Karpas-422 (cell line): ENCODE measurements at regions not wholly inside any gene's neighbourhood (a gene's known extent, or its start where the extent isn't known, plus 50 kb on each side); places are given as distances from the start of the nearest gene placed in this dataset.

Experiments
- DNase-seq: peaks from one replicate; pipeline ENCODE4 v3.0.0-alpha.2; 2015
- H2AFZ ChIP-seq: fragments of 200-600 bp; sonication (generic); 2 replicates; pipeline ENCODE4 v1.6.1; 2014; ENCODE audit warnings: antibody characterized with exemption, low read length, mixed read lengths
- H3K27ac ChIP-seq: fragments of 200-600 bp; sonication (generic); 2 replicates; pipeline ENCODE4 v1.5.1; 2014; ENCODE audit warnings: mild to moderate bottlenecking, low read length, moderate library complexity
- H3K27me3 ChIP-seq: fragments of 200-600 bp; sonication (generic); 2 replicates; pipeline ENCODE4 v1.6.1; 2014; ENCODE audit warnings: low read length, mixed read lengths
- H3K36me3 ChIP-seq: fragments of 200-600 bp; sonication (generic); 2 replicates; pipeline ENCODE4 v1.6.1; 2014; ENCODE audit warnings: low read length, mixed read lengths; ENCODE audit not compliant: insufficient read depth
- H3K4me1 ChIP-seq: fragments of 200-600 bp; sonication (generic); 2 replicates; pipeline ENCODE4 v1.6.1; 2014; ENCODE audit warnings: mild to moderate bottlenecking, low read length, mixed read lengths
- H3K4me2 ChIP-seq: fragments of 200-600 bp; sonication (generic); 2 replicates; pipeline ENCODE4 v1.6.1; 2014; ENCODE audit warnings: low read length, low read depth, mild to moderate bottlenecking; ENCODE audit not compliant: poor library complexity, severe bottlenecking
- H3K4me3 ChIP-seq: fragments of 200-600 bp; sonication (generic); 2 replicates; pipeline ENCODE4 v1.5.1; 2014; ENCODE audit warnings: mild to moderate bottlenecking, antibody characterized with exemption, low read length, mixed read lengths
- H3K79me2 ChIP-seq: fragments of 200-600 bp; sonication (generic); 2 replicates; pipeline ENCODE4 v1.6.1; 2014; ENCODE audit warnings: mild to moderate bottlenecking, low read length, mixed read lengths
- H3K9ac ChIP-seq: fragments of 200-600 bp; sonication (generic); 2 replicates; pipeline ENCODE4 v1.6.0; 2014; ENCODE audit warnings: low read length
- H3K9me2 ChIP-seq: fragments of 200-600 bp; sonication (generic), shearing (Covaris generic); replicated peaks from 2 replicates; pipeline ENCODE4 v1.6.0; 2014; ENCODE audit warnings: mild to moderate bottlenecking, low read length, moderate library complexity; ENCODE audit not compliant: insufficient read depth
- H3K9me3 ChIP-seq: fragments of 300-700, 200-600 bp; sonication (generic); 2 replicates; pipeline ENCODE4 v1.6.1; 2014; ENCODE audit warnings: low read length, mixed read lengths
- H4K20me1 ChIP-seq: fragments of 200-600 bp; sonication (generic); 2 replicates; pipeline ENCODE4 v1.6.1; 2014; ENCODE audit warnings: mild to moderate bottlenecking, antibody characterized with exemption, low read length, low read depth; ENCODE audit not compliant: insufficient read depth

DNA sequence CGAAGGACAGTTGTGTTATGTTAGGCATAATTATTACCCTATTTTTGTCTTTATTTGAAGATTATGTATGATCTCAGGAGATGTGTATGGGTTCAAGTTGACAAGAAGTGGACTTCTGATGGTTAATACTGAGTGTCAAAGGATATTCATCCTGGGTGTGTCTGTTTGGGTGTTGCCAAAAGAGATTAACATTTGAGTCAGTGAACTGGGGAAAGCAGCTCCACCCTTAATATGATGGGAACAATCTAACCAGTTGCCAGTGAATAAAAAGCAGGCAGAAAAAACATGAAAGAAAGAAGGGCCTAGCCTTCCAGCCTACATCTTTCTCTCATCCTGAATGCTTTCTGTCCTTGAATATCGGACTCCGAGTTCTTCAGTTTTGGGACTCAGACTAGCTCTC is 332.6 kb downstream of the DTHD1 start:
- Histone ChIP-seq H3K4me3 (no peak overlapping the region), H3K27me3 (no peaks in the 10 kb centered on the region), H3K9me2 (no peaks in the 10 kb centered on the region; the same call in 1 of the 2 replicates), H3K36me3 (no peaks in the 10 kb centered on the region), H3K4me1 (no peaks in the 10 kb centered on the region), H3K79me2 (no peaks in the 10 kb centered on the region), H3K4me2 (no peak overlapping the region), H4K20me1 (no peaks in the 10 kb centered on the region), H3K9me3 (no peaks in the 10 kb centered on the region), H3K9ac (no peak overlapping the region), H3K27ac (no peak overlapping the region), H2AFZ (no peak overlapping the region)
- no peak for DNase-seq

DNA sequence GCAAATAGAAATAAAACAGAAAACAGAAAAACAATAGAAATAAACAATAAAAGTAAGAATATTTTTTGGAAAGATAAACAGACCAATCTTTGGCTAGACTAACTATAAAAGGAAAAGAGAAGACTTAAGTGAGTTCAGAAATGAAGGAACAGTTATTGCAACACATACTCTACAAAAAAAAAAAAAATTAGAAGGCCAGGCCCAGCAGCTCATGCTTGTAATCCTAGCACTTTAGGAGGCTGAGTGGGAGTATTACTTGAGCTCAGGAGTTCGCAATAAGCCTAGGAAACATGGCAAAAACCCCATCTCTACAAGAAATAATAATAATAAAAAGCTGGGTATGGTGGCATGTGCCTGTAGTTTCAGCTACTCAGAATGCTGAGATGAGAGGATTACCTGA is 336.7 kb downstream of the DTHD1 start:
- Histone ChIP-seq H3K27ac (no peak overlapping the region), H3K4me3 (no peak overlapping the region), H3K4me1 (no peaks in the 10 kb centered on the region)

DNA sequence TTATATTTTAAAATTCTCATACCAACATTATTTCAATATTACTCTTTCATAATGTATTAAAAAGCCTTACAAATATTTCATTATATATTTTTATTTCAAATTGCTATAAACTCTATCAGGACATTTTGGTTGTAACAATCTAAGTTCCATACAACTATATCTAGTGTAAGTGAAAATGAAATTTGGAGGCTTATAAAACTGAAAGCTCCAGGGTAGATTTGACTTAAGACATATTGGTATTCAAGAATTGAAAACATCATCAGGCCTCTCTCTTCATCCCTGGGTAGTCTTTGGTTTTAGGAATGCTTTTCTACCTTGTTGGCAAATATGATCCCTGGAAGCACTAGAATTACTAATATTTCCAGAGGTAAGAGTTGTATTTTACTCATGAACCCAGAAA is 342.6 kb downstream of the DTHD1 start:
- no peaks in the 10 kb centered on the region for H3K9me3 ChIP-seq
- no peak for DNase-seq
- H3K4me2 ChIP-seq, result no peak overlapping the region
- no peaks in the 10 kb centered on the region for H3K27me3 ChIP-seq
- no peaks in the 10 kb centered on the region for H3K79me2 ChIP-seq
- no peaks in the 10 kb centered on the region for H4K20me1 ChIP-seq
- H3K9me2 ChIP-seq, result no peaks in the 10 kb centered on the region
- H3K36me3 ChIP-seq, result no peaks in the 10 kb centered on the region
- H3K9ac ChIP-seq, result no peak overlapping the region
- no peak overlapping the region for H2AFZ ChIP-seq
- H3K4me1 ChIP-seq, result no peaks in the 10 kb centered on the region
- no peak overlapping the region for H3K4me3 ChIP-seq
- H3K27ac ChIP-seq, result no peak overlapping the region

More for the DNA sequence above, 336.7 kb downstream of the DTHD1 start:
- Histone ChIP-seq H4K20me1 (no peaks in the 10 kb centered on the region), H3K9ac (no peak overlapping the region), H3K79me2 (no peaks in the 10 kb centered on the region), H3K9me2 (no peaks in the 10 kb centered on the region; the same call in 1 of the 2 replicates), H3K4me2 (no peak overlapping the region), H3K36me3 (no peaks in the 10 kb centered on the region), H3K27me3 (no peaks in the 10 kb centered on the region), H3K9me3 (no peaks in the 10 kb centered on the region), H2AFZ (no peak overlapping the region)
- DNase-seq, result no peak

DNA sequence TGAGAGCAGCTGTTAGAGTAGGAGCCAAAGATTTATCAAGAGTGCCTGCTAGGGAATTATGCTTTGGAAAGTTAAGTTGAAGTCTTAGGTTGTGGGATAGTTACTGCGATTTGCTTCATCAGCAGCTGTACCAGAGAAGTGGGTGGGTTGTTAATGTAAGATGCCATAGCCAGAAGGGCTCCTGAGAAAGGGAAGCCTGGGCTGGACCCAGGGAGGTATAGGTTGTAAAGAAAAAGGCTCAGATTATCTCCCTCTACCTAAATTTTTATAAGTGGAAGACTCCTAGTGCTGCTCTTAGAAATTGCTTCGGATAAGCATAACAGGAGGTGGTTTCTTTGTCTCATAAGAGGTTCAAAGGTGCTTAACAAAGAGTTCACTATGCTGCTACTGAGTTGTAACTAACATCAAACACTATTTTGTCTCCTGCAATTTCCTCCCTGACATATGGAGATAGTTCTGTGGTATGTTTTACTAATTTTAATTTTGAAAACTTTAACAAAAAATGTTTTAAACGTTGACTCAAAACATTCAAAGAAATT is 356.9 kb downstream of the DTHD1 start:
- Histone ChIP-seq H3K4me3 (no peak overlapping the region), H3K9me2 (no peaks in the 10 kb centered on the region), H4K20me1 (no peaks in the 10 kb centered on the region), H3K79me2 (no peaks in the 10 kb centered on the region), H3K27ac (no peak overlapping the region), H2AFZ (no peak overlapping the region), H3K4me1 (no peaks in the 10 kb centered on the region), H3K9ac (no peak overlapping the region), H3K36me3 (no peaks in the 10 kb centered on the region), H3K9me3 (no peaks in the 10 kb centered on the region; the same call in 1 of the 2 replicates), H3K27me3 (no peaks in the 10 kb centered on the region), H3K4me2 (no peak overlapping the region)
- DNase-seq, result no peak

DNA sequence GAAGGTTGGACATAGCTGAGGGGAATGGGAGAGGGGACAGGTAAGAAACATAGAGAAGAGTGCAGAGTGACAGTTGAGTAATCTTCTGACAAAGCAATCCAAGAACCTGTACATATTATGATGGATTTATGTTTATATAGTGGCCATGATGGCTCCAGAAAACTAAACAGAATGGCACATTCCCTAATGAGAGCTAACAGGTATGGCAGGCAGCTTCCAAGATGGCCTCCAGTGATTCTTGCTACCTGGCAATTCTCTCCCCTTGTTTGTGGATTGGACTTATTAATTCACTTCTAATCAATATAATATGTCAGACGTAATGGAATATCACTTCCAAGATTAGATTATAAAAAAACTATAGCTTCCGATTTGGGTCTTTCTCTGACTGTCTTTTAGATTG is 359.5 kb downstream of the DTHD1 start:
- Histone ChIP-seq H2AFZ (no peak overlapping the region), H3K9me3 (no peaks in the 10 kb centered on the region), H3K79me2 (no peaks in the 10 kb centered on the region), H3K4me3 (no peak overlapping the region), H3K36me3 (no peaks in the 10 kb centered on the region), H3K27ac (no peak overlapping the region), H3K27me3 (no peaks in the 10 kb centered on the region), H3K9ac (no peak overlapping the region), H4K20me1 (no peaks in the 10 kb centered on the region), H3K4me1 (no peaks in the 10 kb centered on the region), H3K9me2 (no peaks in the 10 kb centered on the region), H3K4me2 (no peak overlapping the region)
- no peak for DNase-seq

DNA sequence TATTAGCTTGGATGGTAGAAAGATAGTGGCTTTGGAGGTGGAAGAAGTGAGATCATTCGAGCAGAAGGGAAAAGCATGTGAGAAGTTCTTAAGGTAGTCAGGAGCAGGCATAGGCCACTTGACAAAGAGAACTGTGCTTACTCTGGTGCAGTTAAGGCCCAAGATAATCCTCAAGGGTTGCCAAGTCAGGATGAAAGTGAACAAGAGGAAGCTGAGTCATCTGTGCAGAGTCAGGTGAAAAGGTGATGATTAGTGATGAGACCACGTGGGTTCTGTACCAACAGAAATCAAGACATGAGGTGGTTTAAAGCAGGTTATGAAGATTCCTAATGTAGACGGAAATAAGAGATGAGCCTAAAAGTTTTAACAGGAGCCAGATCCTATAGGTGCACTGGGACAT is 369.8 kb downstream of the DTHD1 start:
- Histone ChIP-seq H3K4me2 (no peak overlapping the region), H3K27ac (no peak overlapping the region)

DNA sequence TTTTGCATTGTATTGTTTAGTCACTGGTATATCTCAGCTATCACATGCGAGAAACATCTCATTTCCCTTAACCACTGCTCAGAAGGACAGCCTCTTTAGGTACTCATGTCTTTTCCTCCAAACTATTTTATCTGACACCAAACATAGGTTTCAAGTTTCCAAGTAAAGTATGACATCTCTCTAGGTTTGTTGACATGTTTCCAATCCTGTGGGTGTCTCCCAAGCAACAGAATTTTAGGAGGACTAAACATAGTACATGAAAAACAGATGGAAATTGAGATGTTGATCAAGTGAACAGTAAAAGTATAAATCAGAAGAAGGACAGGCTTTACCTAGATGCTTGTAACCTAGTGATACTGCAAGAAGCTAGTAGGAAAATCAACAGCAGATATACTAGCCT is 371.4 kb downstream of the DTHD1 start:
- Histone ChIP-seq H2AFZ (no peak overlapping the region), H3K9ac (no peak overlapping the region), H3K27me3 (no peaks in the 10 kb centered on the region), H3K9me3 (no peaks in the 10 kb centered on the region), H4K20me1 (no peaks in the 10 kb centered on the region), H3K4me2 (no peak overlapping the region), H3K36me3 (no peaks in the 10 kb centered on the region), H3K27ac (no peak overlapping the region), H3K4me3 (no peak overlapping the region), H3K9me2 (no peaks in the 10 kb centered on the region), H3K79me2 (no peaks in the 10 kb centered on the region), H3K4me1 (no peaks in the 10 kb centered on the region)
- no peak for DNase-seq

More for the DNA sequence above, 369.8 kb downstream of the DTHD1 start:
- Histone ChIP-seq H3K9ac (no peak overlapping the region), H3K79me2 (no peaks in the 10 kb centered on the region), H3K27me3 (no peaks in the 10 kb centered on the region), H3K36me3 (no peaks in the 10 kb centered on the region), H3K9me3 (no peaks in the 10 kb centered on the region), H3K4me3 (no peak overlapping the region), H2AFZ (no peak overlapping the region), H4K20me1 (no peaks in the 10 kb centered on the region), H3K9me2 (no peaks in the 10 kb centered on the region), H3K4me1 (no peaks in the 10 kb centered on the region)
- no peak for DNase-seq

DNA sequence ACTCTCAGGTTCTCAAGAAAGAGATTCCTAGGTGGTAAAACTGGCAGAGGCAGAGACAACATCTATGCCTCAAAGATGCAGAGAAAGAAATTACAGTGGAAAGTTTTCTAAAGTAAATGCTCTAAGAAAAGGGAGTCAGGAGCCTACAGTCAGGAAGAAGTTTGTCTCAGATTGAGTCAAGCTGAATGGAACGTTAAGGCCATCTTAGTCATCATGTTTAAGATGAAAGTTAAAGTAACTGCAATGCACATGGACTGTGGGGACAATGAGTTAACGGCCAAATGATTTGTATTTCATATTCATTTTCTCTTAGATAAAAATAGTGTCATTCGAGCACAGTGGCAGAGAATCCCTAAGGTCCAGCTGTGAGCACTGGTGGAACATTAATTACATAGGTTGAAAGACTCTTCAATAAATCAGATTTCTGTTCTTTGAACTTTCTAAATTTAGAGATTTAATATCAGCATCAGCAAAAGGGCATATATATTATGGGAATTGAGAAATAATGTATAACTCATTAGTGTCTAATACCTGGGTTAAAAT is 384.6 kb downstream of the DTHD1 start:
- Histone ChIP-seq H3K27me3 (no peaks in the 10 kb centered on the region), H3K9me2 (0 out of 2 replicates have a peak, but pooled peaks cover 4% of the 10 kb centered on the region), H3K79me2 (no peaks in the 10 kb centered on the region), H3K36me3 (no peaks in the 10 kb centered on the region), H3K4me3 (no peak overlapping the region), H4K20me1 (no peaks in the 10 kb centered on the region), H3K27ac (no peak overlapping the region), H2AFZ (no peak overlapping the region), H3K9ac (no peak overlapping the region), H3K4me2 (no peak overlapping the region), H3K4me1 (no peaks in the 10 kb centered on the region), H3K9me3 (no peaks in the 10 kb centered on the region)
- DNase-seq, result no peak
